GM18870 (cell line): ENCODE measurements at regions not wholly inside any gene's neighbourhood (a gene's known extent, or its start where the extent isn't known, plus 50 kb on each side); places are given as distances from the start of the nearest gene placed in this dataset.

Experiments used
- ATAC-seq: cut with Tn5 transposase; IDR thresholded peaks from one replicate; pipeline ENCODE4 v1.9.1; 2021; ENCODE audit warnings: moderate library complexity; ENCODE audit not compliant: unreplicated experiment

GRCh38 chr2:5841126-5841525, 148.9 kb downstream of the SOX11 start:
- ATAC-seq: no peak

GRCh38 chr2:5842326-5842725, 150.1 kb downstream of the SOX11 start:
- ATAC-seq: no peak

DNA sequence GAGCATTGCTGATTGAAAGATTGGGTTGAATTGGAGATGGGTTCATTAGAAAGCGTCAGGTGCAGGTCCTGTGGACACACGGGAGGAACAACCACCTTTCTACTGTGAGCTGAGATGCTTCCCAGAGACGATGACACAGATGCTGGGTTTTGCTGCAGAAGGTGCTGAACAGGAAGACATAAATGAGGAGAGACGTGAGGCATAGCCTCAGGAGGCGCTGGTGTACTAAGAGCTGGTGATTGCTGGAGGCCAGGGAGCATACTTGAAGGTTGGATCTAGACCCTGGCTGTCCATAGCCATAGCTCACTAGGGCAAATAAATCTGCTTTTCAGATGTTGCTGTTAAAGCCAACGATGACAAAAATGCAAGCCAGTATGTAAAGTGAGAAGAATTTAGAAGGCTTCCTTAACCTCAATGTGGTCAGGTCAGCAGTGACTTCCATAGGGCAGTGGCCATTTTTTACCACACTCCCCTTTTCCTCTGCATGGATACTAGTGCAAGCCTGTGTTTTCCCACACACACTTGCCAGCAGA, 153.7 kb downstream of the SOX11 start:
- ATAC-seq: no peak

GRCh38 chr2:5846881-5847280, 154.7 kb downstream of the SOX11 start:
- ATAC-seq: no peak

- ATAC-seq: no peak
Measured at GRCh38 chr2:5849562-5849961, 157.4 kb downstream of the SOX11 start.

- ATAC-seq: no peak
Measured at GRCh38 chr2:5851410-5851809, 159.2 kb downstream of the SOX11 start.

- no peak for ATAC-seq
Measured at GRCh38 chr2:5854797-5855196, 162.6 kb downstream of the SOX11 start.

DNA sequence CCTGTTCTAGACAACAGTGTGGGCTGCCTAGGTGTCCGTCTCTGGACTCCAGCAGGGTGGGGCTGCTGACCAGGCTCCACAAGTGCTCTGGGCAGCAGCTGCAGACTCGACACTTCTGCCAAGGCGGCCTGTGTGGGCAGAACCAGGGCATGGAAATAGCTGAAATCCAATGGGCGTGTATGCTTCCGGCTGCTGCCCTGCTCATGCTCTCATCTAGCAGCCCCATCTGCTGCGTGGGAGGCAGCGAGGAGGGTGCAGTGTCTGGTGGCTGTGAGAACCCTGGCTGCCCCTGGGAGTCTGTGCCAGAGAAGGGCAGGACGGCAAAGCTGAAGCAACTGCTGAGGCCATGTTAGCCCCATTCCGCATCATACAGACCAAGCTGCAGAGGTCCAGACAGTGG, 174.9 kb downstream of the SOX11 start:
- ATAC-seq: no peak

DNA sequence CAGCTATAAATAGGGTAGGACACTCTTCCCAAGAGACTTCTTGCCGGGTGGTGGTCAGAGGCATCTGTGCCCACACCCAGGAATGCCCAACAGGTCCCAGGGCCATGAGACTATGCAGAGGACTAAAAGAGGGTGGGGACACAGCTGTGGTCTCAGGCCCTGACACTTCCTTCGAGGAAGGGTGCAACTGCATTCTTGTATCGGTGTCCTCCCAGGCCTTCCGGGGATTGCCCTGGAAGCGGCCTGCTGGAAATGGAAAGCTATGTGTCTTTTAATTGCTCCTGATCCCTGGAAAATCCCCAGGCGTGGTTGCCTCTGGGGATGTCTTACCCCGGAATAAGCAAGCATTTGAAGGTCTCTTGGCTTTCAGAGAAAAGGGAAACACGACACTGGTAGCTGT, 176.7 kb downstream of the SOX11 start:
- ATAC-seq: no peak

- ATAC-seq: no peak
Measured at GRCh38 chr2:5869936-5870335, 177.8 kb downstream of the SOX11 start.

GRCh38 chr2:5877360-5877759, 185.2 kb downstream of the SOX11 start:
- ATAC-seq: no peak

- no peak for ATAC-seq
Measured at GRCh38 chr2:5885451-5886173, 193.4 kb downstream of the SOX11 start.

- no peak for ATAC-seq
Measured at GRCh38 chr2:5886462-5886861, 194.3 kb downstream of the SOX11 start.

- ATAC-seq: no peak
Measured at GRCh38 chr2:5888126-5888525, 195.9 kb downstream of the SOX11 start.

GRCh38 chr2:5889519-5889918, 197.3 kb downstream of the SOX11 start:
- ATAC-seq: no peak

DNA sequence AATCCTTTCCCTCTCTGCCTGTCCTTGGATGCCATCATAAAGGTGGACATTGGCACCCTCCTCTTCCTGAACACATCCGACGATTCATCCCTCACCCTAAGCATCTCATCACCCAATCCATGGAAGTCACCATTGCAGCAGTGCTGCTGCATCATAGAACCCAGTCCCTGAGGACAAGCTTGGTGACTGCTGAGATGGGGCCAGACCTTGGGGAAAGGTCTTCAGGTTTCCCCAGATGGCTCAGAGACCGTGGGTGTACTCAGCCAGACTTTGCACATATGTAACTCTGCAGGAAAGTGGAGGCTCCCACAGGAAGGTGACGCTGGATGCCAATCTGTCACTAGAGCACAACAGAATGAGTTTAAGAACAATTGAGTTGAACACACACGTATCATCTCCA, 202.2 kb downstream of the SOX11 start:
- ATAC-seq: no peak

GRCh38 chr2:5895284-5895683, 203.1 kb downstream of the SOX11 start:
- ATAC-seq: no peak

DNA sequence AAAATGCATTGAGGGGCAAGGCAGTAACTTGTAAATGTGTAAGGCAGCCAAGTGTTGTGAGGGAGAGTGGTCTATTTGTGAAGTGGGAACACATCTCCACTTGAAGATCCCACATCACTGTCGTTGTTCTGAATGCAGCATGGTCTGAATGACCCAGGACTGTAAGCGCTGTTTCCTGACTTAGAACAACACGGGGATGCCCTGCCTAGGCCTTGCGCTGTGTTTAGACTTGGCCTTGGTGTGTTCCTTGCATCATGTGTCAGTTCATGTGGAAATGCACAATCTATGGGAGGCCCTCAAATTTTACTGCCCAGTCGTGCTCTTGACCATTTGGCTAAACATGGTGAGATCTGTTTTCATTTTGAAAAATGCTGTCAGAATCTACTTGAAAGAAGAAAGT, 205.1 kb downstream of the SOX11 start:
- no peak for ATAC-seq

GRCh38 chr2:5898667-5899066, 206.5 kb downstream of the SOX11 start:
- no peak for ATAC-seq

DNA sequence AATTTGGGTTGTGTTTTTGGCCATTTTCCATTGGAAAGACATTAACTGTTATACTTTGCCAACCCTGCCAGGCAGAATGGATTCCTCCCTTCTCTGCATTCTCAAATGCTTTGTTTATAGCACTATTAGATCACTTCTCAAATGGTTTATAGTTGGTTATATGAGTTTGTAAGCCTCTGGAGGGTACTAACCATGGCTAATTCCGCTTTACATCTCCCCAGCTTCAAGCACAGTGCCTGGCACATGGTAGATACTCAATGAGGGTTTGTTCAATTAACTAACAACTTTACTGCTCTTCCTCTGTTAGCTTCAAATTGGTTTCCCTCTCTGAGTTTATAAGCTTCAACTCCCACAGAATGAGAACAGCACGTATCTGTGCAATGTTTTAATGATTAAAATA, 213.5 kb downstream of the SOX11 start:
- ATAC-seq: no peak

DNA sequence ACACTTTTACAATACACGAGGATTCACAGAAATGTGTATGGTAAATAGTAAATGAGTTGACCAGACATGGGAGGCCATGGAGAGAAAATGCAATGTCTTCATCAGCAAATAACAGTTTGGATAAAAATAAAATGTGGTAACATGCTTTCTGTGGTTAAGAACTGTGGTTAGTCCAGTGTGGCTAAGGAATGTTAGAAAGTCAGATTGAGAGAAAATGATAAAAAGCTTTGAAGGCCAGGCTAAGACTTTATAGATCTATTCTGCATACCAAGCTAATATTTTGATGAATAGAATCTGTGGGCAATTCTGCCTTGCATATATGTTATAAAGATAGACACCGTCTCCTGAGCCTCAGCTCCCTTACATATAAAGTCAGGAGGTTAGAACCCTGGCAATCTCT, 215.9 kb downstream of the SOX11 start:
- no peak for ATAC-seq

- no peak for ATAC-seq
Measured at GRCh38 chr2:5911718-5912117, 219.5 kb downstream of the SOX11 start.
